D721Med (cell line): ENCODE measurements at regions not wholly inside any gene's neighbourhood (a gene's known extent, or its start where the extent isn't known, plus 50 kb on each side); places are given as distances from the start of the nearest gene placed in this dataset.

Experiments used
- DNase-seq: peaks from one replicate; pipeline ENCODE4 v3.0.0; 2011; ENCODE audit warnings: low spot score; ENCODE audit not compliant: insufficient read length
- FAIRE-seq: peaks from 2 replicates; lab custom pipeline; 2011; peaks lifted over from hg19 to GRCh38; lab: Jason Lieb, UNC
- TF ChIP-seq, protein P1 (sequence below): IDR thresholded peaks from 2 replicates; pipeline ENCODE4 v1.5.1; 2012; ENCODE audit warnings: mild to moderate bottlenecking, control low read depth; ENCODE audit not compliant: insufficient read depth; ENCODE audit errors: missing control alignments

DNA sequence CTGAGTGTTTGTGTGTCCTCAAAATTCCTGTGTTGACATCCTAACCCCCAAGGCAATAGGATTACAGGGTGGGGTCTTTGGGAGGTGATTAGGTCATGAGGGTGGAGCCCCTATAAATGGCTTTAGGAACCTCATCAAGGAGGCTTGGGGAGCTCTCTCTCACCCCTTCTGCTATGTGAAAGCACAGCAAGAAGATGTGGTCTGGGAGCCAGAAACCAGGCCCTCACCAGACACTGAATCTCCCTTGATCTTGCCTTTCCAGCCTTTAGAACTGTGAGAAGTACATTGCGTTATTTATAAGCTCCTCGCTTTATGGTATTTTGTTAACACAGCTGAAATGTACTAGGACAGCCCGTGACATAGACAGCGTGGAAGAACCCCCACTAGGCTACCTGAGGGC is 712.0 kb upstream of the SGCG start:
- no peak for FAIRE-seq
- no peak for DNase-seq

DNA sequence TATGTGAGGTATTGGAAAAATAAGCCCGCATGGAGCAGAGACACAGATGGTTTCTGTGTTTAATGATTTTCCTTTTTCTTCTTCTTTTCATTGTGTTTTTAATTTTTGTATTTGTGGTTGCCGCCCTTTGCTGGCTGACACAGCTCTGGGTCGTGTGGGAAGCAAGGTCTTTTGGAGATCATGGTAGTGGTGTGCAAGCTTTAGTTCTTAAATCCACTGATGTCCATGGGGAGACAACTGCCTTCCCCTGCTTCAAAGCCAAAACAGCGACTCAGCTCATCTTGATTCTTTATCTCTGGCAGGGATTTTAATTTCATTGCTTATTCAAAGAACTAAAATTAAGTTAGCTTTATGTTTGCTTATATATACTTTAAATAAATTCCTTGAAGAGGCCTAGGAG is 711.3 kb upstream of the SGCG start:
- FAIRE-seq, result no peak
- TF ChIP-seq, protein P1, sequence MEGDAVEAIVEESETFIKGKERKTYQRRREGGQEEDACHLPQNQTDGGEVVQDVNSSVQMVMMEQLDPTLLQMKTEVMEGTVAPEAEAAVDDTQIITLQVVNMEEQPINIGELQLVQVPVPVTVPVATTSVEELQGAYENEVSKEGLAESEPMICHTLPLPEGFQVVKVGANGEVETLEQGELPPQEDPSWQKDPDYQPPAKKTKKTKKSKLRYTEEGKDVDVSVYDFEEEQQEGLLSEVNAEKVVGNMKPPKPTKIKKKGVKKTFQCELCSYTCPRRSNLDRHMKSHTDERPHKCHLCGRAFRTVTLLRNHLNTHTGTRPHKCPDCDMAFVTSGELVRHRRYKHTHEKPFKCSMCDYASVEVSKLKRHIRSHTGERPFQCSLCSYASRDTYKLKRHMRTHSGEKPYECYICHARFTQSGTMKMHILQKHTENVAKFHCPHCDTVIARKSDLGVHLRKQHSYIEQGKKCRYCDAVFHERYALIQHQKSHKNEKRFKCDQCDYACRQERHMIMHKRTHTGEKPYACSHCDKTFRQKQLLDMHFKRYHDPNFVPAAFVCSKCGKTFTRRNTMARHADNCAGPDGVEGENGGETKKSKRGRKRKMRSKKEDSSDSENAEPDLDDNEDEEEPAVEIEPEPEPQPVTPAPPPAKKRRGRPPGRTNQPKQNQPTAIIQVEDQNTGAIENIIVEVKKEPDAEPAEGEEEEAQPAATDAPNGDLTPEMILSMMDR, result no peak
- DNase-seq, result no peak

More for the DNA sequence above, 712.0 kb upstream of the SGCG start:
- TF ChIP-seq, protein P1, result no peak

DNA sequence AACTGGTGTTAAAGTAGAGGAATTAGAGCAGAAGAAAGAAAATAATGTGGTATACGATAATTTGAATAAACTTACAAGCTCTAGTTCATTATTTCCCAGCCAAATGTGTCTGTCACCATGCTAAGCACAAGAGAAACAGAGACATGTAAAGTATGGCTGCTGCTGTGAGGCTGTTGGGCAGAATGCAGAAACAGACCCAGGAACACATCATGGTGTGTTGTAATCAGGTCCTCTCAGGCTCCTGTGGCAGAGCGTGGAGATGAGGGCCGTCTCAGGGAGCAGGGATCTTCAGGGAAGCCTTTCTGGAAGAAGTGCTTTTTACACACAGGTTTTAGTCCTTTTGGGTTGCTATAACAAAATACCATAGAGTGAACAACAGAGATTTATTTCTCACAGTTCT is 710.7 kb upstream of the SGCG start:
- no peak for FAIRE-seq
- TF ChIP-seq, protein P1, result no peak
- DNase-seq, result no peak

DNA sequence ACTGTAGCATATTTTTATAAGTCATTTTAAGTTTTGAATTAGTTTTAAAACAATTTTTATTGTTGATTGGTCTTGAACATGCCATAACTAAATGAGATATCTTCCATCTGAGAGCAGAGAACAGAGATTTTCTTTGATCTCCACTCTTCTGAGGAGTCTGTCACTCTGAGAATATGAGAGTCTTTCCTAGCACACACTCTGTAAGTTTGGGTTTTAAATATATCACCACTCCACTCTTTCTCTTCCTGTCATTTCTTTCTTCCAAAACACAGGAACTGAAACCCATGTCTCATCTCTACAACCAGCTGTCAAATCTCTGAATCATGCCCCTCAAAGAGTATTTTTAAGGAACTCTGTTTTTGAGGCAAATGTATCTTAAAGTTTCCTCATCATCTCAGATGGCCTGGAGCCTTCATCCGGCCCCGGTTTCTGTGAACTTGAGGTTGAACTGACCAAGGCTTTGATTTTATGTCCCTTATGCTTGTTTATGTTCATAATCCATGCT is 698.2 kb upstream of the SGCG start:
- DNase-seq, result no peak
- TF ChIP-seq, protein P1, result no peak
- FAIRE-seq, result no peak

DNA sequence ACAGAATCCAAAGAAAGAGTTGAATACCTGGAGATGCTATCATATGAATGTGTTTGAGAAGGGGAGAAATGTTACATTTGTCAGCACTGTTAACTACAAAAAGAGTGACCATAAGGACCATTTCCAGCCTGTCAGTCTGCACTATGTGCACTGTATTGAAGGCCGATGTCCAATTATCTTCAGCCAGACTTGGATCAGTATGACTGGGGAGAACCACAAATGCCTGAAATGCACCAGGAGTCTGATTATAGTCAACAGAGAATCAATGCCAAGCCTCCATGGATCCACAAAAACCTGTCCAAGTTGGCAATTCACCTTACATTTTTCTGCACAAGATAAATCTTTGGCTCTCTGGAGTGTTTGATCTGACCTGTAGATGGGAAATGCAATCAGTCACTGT is 697.5 kb upstream of the SGCG start:
- no peak for FAIRE-seq
- TF ChIP-seq, protein P1, result no peak
- DNase-seq, result no peak

DNA sequence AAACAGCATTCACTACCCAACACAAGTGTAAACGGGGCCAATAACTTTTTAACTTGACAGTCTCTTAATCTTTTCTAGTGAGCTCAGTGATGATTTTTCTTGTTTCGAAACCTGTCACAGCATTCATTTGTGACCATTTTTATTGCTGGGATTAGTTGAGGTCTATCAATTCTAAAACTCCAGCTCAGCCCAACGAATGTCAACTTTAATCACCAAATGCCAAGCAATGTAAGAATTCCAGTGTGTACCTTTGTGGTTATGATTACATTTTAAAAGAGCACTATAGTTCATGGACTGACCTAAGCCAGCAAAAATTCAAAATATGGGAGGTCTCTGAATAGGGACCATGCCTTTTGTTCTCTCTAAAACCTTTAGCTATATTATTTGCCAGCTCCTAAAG is 694.3 kb upstream of the SGCG start:
- FAIRE-seq (no peak), DNase-seq (no peak)
- TF ChIP-seq, protein P1, result no peak

DNA sequence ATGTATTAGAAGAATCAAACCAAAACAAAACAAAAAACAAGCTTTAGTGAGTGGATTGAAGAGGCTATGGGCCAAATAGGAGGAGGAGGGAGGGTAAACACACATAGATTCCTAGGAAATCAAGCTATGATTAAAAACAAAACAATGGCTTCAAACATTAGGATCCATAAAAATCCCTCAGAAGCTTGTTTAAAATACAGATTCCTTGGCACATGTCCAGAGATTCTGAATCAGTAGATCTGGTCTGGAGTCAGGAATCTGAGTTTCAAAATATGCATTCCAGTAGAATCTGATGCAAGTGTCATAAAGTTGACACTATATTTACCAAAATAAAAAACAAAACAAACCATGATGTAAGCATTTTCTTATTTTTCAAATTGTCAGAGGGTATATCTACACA is 692.8 kb upstream of the SGCG start:
- FAIRE-seq (no peak), DNase-seq (no peak)
- TF ChIP-seq, protein P1, result no peak
